Urothelium cell line (cell line): ENCODE measurements at regions not wholly inside any gene's neighbourhood (a gene's known extent, or its start where the extent isn't known, plus 50 kb on each side); places are given as distances from the start of the nearest gene placed in this dataset.
A peak's percentile ranks its signal among the peaks of the same experiment; 100 is the strongest.

Experiments
- DNase-seq: peaks from one replicate; pipeline ENCODE4 v3.0.0; 2011; ENCODE audit warnings: low spot score, mixed read lengths
- FAIRE-seq: peaks from 2 replicates; lab custom pipeline; 2011; peaks lifted over from hg19 to GRCh38; lab: Jason Lieb, UNC

GRCh38 chr9:19941874-19942273 lies 153.0 kb upstream of the SLC24A2 start:
- FAIRE-seq: no peak
- DNase-seq: no peak

GRCh38 chr9:19940811-19941535 lies 152.1 kb upstream of the SLC24A2 start:
- FAIRE-seq (no peak), DNase-seq (no peak)

DNA sequence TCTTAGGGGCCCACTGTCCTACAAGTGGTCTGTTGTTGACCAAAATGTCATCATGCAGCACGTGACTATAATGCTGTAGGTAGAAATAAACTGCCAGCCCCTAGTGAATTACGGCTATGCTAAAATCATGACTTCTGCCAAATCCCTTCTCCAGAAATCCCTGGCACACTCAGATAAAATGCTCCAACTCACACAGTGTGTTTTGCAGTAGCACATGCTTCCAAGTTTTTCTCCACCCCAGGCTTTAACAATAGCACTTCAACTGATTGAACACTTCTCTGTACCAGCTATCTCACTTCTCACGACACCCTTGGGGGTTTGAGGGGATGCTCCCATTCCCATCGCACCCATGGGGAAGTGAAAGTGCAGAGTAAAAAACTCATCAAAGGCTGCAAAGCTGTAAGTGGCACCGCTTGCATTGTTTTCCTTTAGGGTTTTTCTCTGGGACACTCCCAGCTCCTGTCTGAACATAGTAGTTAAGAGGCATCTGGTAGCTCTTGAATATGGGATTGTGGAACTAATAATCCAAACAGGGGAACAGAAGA lies 151.0 kb upstream of the SLC24A2 start:
- no peak for FAIRE-seq

GRCh38 chr9:19938990-19939733 lies 150.3 kb upstream of the SLC24A2 start:
- DNase-seq: no peak
- no peak for FAIRE-seq

More for the DNA sequence above, 151.0 kb upstream of the SLC24A2 start:
- no peak for DNase-seq

DNA sequence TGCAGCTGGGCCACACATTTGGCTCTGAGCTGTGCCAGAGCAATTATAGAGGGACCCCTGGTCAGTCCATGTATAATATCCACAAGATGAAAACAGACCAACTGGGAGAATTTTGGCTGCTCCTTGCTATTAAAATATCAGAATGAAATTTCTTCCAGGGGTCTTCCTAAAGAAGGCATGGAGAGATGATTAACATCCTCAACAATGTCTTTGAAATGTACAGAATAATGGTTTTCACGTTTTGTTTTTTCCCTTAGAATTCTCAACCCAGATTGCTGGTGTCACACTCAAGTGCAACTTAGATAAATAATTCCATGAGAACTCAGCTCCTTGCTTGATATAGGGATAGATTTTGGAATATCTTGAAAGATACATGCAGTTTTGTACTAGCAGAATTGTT lies 148.3 kb upstream of the SLC24A2 start:
- FAIRE-seq (no peak), DNase-seq (no peak)

DNA sequence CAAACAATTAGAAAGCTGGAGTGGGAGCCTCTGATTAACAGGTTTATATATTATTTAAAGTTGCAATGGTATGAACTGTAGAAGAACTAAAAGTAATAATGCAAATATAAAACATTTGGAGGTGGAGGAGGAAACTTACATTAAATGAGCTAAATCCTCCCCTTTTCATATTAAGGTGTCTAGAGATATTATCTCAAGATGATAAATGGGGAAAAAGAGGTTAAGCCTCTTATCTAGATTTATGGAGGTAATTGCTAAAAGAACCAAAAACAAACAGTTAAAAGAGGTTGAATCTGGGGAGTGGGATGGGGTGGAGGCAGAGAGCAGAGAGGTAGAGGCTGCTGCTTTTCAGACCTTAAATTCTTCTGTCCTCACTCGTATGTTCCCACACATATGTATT lies 147.8 kb upstream of the SLC24A2 start:
- FAIRE-seq (no peak), DNase-seq (no peak)

GRCh38 chr9:19935422-19935821 lies 146.6 kb upstream of the SLC24A2 start:
- DNase-seq (no peak), FAIRE-seq (no peak)

- no peak for DNase-seq
Observed at GRCh38 chr9:19934301-19934871, 145.5 kb upstream of the SLC24A2 start.

DNA sequence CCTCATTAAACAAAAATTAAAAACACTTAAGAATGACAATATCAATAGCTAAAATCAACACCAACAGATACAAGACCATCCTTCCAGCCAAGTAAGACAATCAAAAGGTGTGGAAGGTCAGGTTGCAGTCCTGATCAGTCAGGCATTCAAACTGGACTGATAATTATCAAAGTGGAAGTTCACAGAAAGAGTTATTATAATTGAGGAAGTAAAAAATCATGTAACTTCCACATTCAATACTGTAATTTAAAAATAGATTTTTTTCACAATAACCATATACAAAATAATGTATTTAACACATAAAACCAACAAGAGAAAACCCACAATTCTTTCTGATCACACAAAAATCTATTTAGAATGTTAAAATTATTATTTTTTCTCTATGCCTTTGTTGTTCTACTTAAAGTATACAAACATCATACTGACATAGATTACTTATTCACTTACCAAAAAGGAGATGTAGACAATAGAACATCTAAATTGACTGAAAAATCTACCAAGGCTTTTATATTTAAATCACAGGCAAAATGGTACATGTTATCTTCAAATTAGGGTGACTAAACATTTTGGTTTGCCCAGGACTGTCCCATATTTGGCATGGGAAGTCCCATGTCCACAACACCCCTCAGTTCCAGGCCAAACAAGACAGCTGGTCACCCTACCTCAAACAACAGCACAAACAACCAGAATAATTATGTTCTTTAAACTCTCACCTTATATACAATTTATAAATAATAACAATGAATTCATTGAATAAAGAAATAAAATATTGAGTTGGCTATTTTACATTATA lies 142.5 kb upstream of the SLC24A2 start:
- FAIRE-seq (no peak), DNase-seq (no peak)

More at GRCh38 chr9:19934301-19934871, 145.5 kb upstream of the SLC24A2 start:
- FAIRE-seq: no peak

DNA sequence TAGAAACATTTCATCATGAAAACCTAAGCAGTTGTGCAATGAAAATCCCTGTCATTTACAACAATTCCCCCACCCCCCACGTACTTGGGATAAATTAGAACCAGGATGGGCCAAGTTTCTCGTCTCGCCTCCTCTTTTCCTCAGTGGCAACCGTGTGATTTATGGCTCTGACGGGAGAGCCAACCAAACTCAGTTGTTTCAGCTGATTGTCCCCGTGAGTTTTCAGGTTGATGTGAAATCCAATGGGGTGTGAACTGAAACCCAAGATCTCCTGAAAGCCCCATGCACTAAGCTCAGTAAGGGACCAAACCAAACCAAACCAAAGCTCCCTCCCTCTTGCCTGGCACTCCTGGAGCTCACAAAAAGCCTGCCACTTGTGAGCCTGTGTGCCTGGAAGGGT lies 138.7 kb upstream of the SLC24A2 start:
- DNase-seq (no peak), FAIRE-seq (no peak)

DNA sequence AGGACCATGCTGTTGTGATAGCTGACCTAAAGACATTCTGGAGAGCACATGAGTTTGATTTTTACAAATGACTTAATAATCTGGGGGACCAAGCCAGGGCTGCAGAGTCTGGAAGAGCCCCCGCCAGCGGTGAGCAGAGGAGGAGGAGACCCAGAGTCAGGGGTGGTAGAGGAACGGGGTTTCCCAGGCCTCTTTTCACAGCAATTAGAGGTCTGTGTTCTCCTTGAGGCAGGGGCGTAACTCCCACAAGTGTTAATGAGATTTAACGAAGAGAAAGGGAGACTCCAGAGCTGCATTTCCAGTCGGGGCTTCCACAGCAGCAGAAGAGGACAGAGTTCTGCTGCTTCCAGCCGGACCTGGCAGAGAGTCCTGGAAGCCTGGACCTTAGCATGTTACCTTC lies 137.9 kb upstream of the SLC24A2 start:
- DNase-seq (no peak), FAIRE-seq (no peak)

- DNase-seq (peak; percentile 77), FAIRE-seq (peak; percentile 9)
Observed at GRCh38 chr9:19925674-19926503, 137.1 kb upstream of the SLC24A2 start.

DNA sequence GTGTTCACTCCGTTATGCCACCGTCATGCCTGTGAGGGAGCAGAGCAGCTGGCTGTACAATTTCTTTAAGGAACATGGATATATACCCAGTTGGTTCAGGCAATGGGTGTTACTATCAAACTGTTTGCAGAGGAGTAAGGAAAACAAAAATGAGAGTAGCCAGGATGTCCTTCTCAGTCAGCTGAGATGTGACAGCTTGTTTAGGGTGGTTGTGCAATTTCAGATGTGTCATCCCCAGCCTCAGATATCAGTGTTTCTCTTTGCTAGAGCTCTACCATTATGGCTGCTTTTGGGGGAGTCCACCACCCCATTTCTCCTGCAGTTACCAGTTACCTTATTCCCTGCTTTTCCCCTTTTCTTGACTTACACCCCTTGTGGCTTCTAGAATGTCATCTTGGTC lies 135.2 kb upstream of the SLC24A2 start:
- FAIRE-seq (no peak), DNase-seq (no peak)

- FAIRE-seq: no peak
- peak; percentile 52 for DNase-seq
Observed at GRCh38 chr9:19922476-19923118, 133.8 kb upstream of the SLC24A2 start.

- DNase-seq (no peak), FAIRE-seq (no peak)
Observed at GRCh38 chr9:19920401-19920800, 131.6 kb upstream of the SLC24A2 start.

GRCh38 chr9:19918630-19919029 lies 129.8 kb upstream of the SLC24A2 start:
- FAIRE-seq (no peak), DNase-seq (no peak)

DNA sequence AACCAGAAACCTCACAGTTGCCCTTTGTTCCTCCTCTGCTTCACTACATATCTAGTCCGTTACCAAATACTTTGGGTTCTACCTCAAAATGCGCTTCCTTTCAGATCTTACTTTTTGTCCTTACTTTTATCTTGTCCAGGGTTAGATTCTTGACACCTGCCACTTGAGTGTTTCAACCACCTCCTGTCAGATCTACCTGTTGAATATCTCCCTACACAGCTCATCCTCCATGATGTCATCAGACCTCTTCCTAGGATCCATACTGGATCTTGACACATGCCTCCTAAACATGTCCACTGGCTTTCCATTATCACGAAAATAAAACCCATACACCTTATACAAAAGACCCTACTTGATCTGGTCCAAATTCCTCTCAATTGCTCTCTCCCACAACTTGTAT lies 125.2 kb upstream of the SLC24A2 start:
- DNase-seq: no peak

DNA sequence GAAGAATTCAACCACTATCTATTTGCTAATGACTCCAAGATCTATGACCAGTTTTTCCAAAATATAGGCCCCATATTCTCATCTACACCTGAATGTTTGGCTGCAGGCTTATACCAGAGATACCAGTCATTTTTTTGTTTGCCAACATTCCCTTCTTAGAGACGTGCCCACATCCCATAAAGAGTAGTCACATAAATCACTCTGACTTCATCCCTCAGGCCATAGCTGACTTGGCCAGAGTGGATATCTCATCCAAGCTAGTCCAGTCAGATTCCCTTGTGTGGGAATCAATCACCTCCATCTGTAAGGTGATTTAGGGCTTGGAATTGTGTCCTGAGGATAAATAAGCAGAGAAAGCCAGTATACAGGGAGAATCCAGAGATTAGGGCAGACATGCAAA lies 124.3 kb upstream of the SLC24A2 start:
- FAIRE-seq (no peak), DNase-seq (no peak)

More for the DNA sequence above, 125.2 kb upstream of the SLC24A2 start:
- FAIRE-seq: no peak

DNA sequence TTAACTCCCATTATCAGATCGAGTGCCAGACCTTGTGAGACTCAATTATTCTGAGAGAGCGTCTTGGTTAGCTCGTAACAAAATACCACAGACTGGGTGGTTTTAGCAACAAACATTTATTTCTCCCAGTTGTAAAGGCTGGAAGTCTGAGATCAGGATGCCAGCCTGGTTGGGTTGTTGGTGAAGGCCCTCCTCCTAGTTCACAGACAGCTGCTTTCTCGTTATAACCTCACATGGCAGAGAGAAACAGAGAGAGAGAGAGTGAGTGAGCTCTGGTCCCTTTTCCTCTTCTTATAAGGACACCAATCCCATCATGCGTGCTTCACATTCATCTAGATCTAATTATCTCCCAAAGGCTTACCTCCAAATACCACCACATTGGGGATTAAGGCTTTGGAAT lies 114.2 kb upstream of the SLC24A2 start:
- FAIRE-seq (no peak), DNase-seq (no peak)

GRCh38 chr9:19901586-19901985 lies 112.7 kb upstream of the SLC24A2 start:
- no peak for FAIRE-seq
- no peak for DNase-seq
